AG04450 (cell line): ENCODE measurements at regions not wholly inside any gene's neighbourhood (a gene's known extent, or its start where the extent isn't known, plus 50 kb on each side); places are given as distances from the start of the nearest gene placed in this dataset.
"Not testable (repeated sequence)": the region's sequence is repeated elsewhere in the genome, so short reads cannot be mapped to it uniquely, and the experiment has no call there.

Experiments
- CTCF ChIA-PET: fragments of 300-600, 350-600 bp; formaldehyde crosslinking; extraction: SDS; loops from one replicate; lab custom pipeline; 2022; ENCODE audit warnings: antibody characterized with exemption, inconsistent platforms; lab: Charles Lee
- POLR2A ChIA-PET: fragments of 350-600 bp; formaldehyde crosslinking; extraction: SDS; loops from one replicate; lab custom pipeline; 2021; ENCODE audit warnings: antibody characterized with exemption, inconsistent platforms; lab: Yijun Ruan, JAX
- DNase-seq: peaks from one replicate; pipeline ENCODE4 v3.0.0-alpha.2; 2011; ENCODE audit warnings: low read depth, low spot score
- H3K27ac ChIP-seq: one replicate; pipeline ENCODE4 v1.5.1; 2012; ENCODE audit warnings: low read depth, low read length, control low read depth
- H3K27me3 ChIP-seq: one replicate; pipeline ENCODE4 v1.6.0; 2012; ENCODE audit warnings: low read length; ENCODE audit not compliant: control insufficient read depth, insufficient read depth
- H3K4me3 ChIP-seq: 2 replicates; pipeline ENCODE4 v1.5.1; 2011; ENCODE audit warnings: mild to moderate bottlenecking, low read depth, low read length, control low read depth
- H3K9me3 ChIP-seq: 2 replicates; pipeline ENCODE4 v1.5.1; 2012; ENCODE audit warnings: low read length; ENCODE audit not compliant: control insufficient read depth, insufficient read depth
- TF ChIP-seq, protein P1 (sequence below): IDR thresholded peaks from 2 replicates; pipeline ENCODE4 v1.5.1; 2011; ENCODE audit warnings: low read depth, low read length, control low read depth, inconsistent platforms

DNA sequence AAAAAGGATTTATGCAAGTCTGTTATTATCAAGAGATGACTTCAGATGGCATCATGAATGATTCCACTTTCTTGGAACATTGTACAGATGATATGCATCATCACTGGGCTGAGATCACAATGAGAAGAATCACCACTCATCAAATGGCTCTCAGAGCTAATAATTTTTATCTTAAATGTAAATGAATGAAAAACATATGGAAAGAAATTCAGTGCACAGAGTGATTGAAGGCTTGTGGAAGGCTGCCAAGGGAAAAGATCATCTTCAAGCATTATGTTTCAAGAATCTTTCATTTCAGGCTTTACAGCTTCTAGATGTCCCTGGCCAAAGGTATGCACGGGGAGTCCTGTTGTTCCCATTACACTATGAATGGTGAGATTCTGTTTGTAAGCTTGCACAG, 955.7 kb downstream of the TTLL7 start:
- ChIA-PET POLR2A (no interaction called here), CTCF (no interaction called here)
- H3K4me3 ChIP-seq = no peak overlapping the region
- no peaks in the 10 kb centered on the region for H3K9me3 ChIP-seq
- DNase-seq = no peak
- TF ChIP-seq, protein P1, sequence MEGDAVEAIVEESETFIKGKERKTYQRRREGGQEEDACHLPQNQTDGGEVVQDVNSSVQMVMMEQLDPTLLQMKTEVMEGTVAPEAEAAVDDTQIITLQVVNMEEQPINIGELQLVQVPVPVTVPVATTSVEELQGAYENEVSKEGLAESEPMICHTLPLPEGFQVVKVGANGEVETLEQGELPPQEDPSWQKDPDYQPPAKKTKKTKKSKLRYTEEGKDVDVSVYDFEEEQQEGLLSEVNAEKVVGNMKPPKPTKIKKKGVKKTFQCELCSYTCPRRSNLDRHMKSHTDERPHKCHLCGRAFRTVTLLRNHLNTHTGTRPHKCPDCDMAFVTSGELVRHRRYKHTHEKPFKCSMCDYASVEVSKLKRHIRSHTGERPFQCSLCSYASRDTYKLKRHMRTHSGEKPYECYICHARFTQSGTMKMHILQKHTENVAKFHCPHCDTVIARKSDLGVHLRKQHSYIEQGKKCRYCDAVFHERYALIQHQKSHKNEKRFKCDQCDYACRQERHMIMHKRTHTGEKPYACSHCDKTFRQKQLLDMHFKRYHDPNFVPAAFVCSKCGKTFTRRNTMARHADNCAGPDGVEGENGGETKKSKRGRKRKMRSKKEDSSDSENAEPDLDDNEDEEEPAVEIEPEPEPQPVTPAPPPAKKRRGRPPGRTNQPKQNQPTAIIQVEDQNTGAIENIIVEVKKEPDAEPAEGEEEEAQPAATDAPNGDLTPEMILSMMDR = no peak
- no peak overlapping the region for H3K27ac ChIP-seq
- no peaks in the 10 kb centered on the region for H3K27me3 ChIP-seq

DNA sequence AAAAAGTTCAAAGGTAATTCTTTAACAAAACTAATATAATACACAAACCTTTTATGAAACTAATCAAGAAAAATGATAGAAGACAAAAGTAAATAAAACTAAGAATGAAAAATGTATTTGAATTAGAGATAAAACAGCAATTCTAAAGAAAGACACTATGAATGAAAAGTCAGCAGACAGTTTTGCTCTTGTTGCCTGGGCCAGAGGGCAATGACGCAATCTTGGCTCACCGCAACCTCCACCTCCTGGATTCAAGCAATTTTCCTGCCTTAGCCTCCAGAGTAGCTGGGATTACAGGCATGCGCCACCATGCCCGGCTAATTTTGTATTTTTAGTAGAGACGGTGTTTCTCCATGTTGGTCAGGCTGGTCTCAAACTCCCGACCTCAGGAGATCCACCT, 959.8 kb downstream of the TTLL7 start:
- H3K27me3 ChIP-seq, H3K9me3 ChIP-seq, POLR2A ChIA-PET, H3K4me3 ChIP-seq, DNase-seq, H3K27ac ChIP-seq, CTCF ChIA-PET: not testable (repeated sequence)

- H3K27ac ChIP-seq = no peak overlapping the region
- ChIA-PET CTCF (no interaction called here), POLR2A (no interaction called here)
- no peaks in the 10 kb centered on the region for H3K9me3 ChIP-seq
- TF ChIP-seq, protein P1 = no peak
- no peak overlapping the region for H3K4me3 ChIP-seq
- no peaks in the 10 kb centered on the region for H3K27me3 ChIP-seq
- DNase-seq = no peak
Observed at GRCh38 chr1:83034851-83035250, 964.1 kb downstream of the TTLL7 start.

- DNase-seq = no peak
- H3K27me3 ChIP-seq = no peaks in the 10 kb centered on the region
- no peak overlapping the region for H3K27ac ChIP-seq
- TF ChIP-seq, protein P1 = no peak
- CTCF ChIA-PET = no interaction called here
- H3K4me3 ChIP-seq = no peak overlapping the region
- no peaks in the 10 kb centered on the region for H3K9me3 ChIP-seq
- POLR2A ChIA-PET = no interaction called here
Observed at GRCh38 chr1:83033682-83034081, 965.2 kb downstream of the TTLL7 start.

DNA sequence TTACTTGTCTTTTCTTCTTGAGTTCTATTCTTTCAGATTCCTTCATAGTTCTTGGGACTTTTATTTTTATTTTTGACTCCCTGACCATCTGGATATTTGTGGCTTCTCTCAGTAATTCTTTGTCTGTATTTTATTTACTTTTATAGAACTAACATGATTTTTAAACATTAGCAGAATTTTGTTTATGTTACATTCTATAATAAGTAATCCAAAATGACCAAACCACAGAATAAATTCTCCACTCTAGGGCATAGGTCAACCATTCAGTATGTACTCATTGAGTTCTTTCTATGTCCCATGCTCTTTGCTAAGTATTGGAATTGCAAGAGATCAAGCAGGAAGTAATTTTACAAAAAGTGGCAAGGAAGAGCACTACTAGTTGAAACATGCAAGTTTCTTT, 969.0 kb downstream of the TTLL7 start:
- CTCF ChIA-PET = no interaction called here
- DNase-seq = no peak
- POLR2A ChIA-PET = no interaction called here

More for the DNA sequence above, 969.0 kb downstream of the TTLL7 start:
- H3K27ac ChIP-seq = no peak overlapping the region
- TF ChIP-seq, protein P1 = no peak
- H3K9me3 ChIP-seq = no peaks in the 10 kb centered on the region
- H3K27me3 ChIP-seq = no peaks in the 10 kb centered on the region
- H3K4me3 ChIP-seq = no peak overlapping the region
